DOHH2 (cell line): ENCODE measurements at regions not wholly inside any gene's neighbourhood (a gene's known extent, or its start where the extent isn't known, plus 50 kb on each side); places are given as distances from the start of the nearest gene placed in this dataset.

ENCODE experiments used
- H3F3A ChIP-seq: fragments of 200-600 bp; sonication (generic), shearing (Covaris generic); 2 replicates; pipeline ENCODE4 v1.6.0; 2016; ENCODE audit warnings: antibody characterized with exemption, mild to moderate bottlenecking; ENCODE audit not compliant: control insufficient read depth, insufficient read depth
- H3K27ac ChIP-seq: fragments of 200-600 bp; sonication (generic); 2 replicates; pipeline ENCODE4 v1.5.1; 2014; ENCODE audit warnings: low read depth, mild to moderate bottlenecking, low read length, moderate library complexity
- H3K27me3 ChIP-seq: fragments of 200-600 bp; sonication (generic); 2 replicates; pipeline ENCODE4 v1.6.1; 2014; ENCODE audit warnings: mild to moderate bottlenecking, low read length, mixed read lengths; ENCODE audit not compliant: control insufficient read depth
- H3K36me3 ChIP-seq: fragments of 200-600 bp; sonication (generic); 2 replicates; pipeline ENCODE4 v1.6.1; 2014; ENCODE audit warnings: mild to moderate bottlenecking, low read length, moderate library complexity, mixed read lengths; ENCODE audit not compliant: control insufficient read depth
- H3K4me1 ChIP-seq: fragments of 200-600 bp; sonication (generic); 2 replicates; pipeline ENCODE4 v1.6.1; 2014; ENCODE audit warnings: mild to moderate bottlenecking, low read length, mixed read lengths; ENCODE audit not compliant: control insufficient read depth
- H3K4me2 ChIP-seq: fragments of 200-600 bp; sonication (generic); 2 replicates; pipeline ENCODE4 v1.6.0; 2014; ENCODE audit warnings: mild to moderate bottlenecking, low read length, moderate library complexity
- H3K4me3 ChIP-seq: fragments of 200-600 bp; sonication (generic); 2 replicates; pipeline ENCODE4 v1.5.1; 2014; ENCODE audit warnings: mild to moderate bottlenecking, low read length, mixed read lengths
- H3K79me2 ChIP-seq: fragments of 200-600 bp; sonication (generic); 2 replicates; pipeline ENCODE4 v1.6.1; 2014; ENCODE audit warnings: mild to moderate bottlenecking, low read length, mixed read lengths; ENCODE audit not compliant: control insufficient read depth
- H3K9me2 ChIP-seq: fragments of 200-600 bp; sonication (generic); replicated peaks from 2 replicates; pipeline ENCODE4 v1.6.1; 2014; ENCODE audit warnings: mild to moderate bottlenecking, low read length, mixed read lengths; ENCODE audit not compliant: control insufficient read depth
- H3K9me3 ChIP-seq: fragments of 200-600 bp; sonication (generic); 2 replicates; pipeline ENCODE4 v1.6.1; 2014; ENCODE audit warnings: antibody characterized with exemption, low read length, mixed read lengths; ENCODE audit not compliant: control insufficient read depth, insufficient read depth
- H4K20me1 ChIP-seq: fragments of 200-600 bp; sonication (generic); 2 replicates; pipeline ENCODE4 v1.6.0; 2014; ENCODE audit warnings: low read depth, mild to moderate bottlenecking, antibody characterized with exemption, low read length, moderate library complexity; ENCODE audit not compliant: control insufficient read depth, insufficient read depth
- CTCF ChIP-seq: fragments of 200-600 bp; sonication (generic); IDR thresholded peaks from one replicate; pipeline ENCODE4 v1.5.1; 2014; ENCODE audit warnings: antibody characterized with exemption, mild to moderate bottlenecking, low read depth, low read length; ENCODE audit not compliant: poor library complexity, severe bottlenecking
- EZH2phosphoT487 ChIP-seq: fragments of 200-600 bp; sonication (generic); IDR thresholded peaks from 2 replicates; pipeline ENCODE4 v1.6.1; 2017; ENCODE audit warnings: borderline replicate concordance, mild to moderate bottlenecking, antibody characterized with exemption, low read length, moderate library complexity, mixed read lengths

GRCh38 chrX:144295921-144296320, 412.1 kb downstream of the UBE2NL start:
- Histone ChIP-seq H3K4me2 (no peak overlapping the region), H3K79me2 (no peaks in the 10 kb centered on the region), H3K36me3 (no peaks in the 10 kb centered on the region), H4K20me1 (no peaks in the 10 kb centered on the region), H3K27ac (no peak overlapping the region), H3K4me3 (no peak overlapping the region), H3K27me3 (no peaks in the 10 kb centered on the region), H3F3A (no peaks in the 10 kb centered on the region), H3K9me2 (no peaks in the 10 kb centered on the region), H3K4me1 (no peaks in the 10 kb centered on the region), H3K9me3 (no peaks in the 10 kb centered on the region)
- TF ChIP-seq EZH2phosphoT487 (no peak), CTCF (no peak)

DNA sequence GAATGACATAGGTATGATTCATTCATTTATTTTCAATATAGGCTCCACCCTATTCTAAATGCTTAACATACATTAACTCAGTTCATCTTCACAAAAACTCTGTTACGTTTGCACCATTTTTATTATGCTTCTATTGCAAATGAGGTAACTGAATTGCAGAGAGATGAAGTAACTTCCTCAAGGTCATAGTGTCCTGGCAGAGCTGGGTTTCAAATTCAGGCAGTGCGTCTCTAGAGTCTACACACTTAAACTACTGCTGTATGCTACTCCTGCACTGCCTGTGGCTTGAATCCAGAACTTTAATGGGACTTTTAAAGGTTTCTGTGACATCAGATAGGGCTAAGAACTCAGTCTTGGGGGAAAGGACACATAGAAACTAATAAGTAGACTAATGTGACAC, 413.4 kb downstream of the UBE2NL start:
- H3K4me3 ChIP-seq: no peak overlapping the region
- no peaks in the 10 kb centered on the region for H3F3A ChIP-seq
- H3K4me2 ChIP-seq: no peak overlapping the region
- H3K27me3 ChIP-seq: no peaks in the 10 kb centered on the region
- no peaks in the 10 kb centered on the region for H3K36me3 ChIP-seq
- no peaks in the 10 kb centered on the region for H3K4me1 ChIP-seq
- no peak overlapping the region for H3K27ac ChIP-seq
- H3K9me2 ChIP-seq: no peaks in the 10 kb centered on the region
- H3K79me2 ChIP-seq: no peaks in the 10 kb centered on the region
- no peaks in the 10 kb centered on the region for H4K20me1 ChIP-seq
- H3K9me3 ChIP-seq: no peaks in the 10 kb centered on the region
- no peak for TF ChIP-seq CTCF
- TF ChIP-seq EZH2phosphoT487: no peak

DNA sequence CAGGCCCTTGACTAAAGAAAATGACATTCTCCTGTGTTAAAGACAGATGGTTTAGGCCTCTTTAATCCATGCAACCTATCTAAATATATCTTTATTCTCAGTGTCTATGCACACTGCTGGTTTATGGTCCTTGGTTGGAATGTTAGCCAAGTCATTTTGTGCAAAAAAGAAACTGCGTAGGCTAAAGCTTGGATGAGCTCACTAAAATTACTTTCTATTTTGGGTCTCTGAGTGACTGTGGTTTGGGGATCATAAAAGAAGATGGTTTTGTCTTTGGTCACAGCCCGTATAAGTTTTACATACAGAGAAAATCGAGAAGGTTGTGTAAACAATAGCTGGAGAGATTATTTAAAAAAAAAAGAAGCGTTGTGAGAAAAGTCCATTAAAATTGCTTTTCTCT, 443.6 kb downstream of the UBE2NL start:
- H3K27me3 ChIP-seq: no peaks in the 10 kb centered on the region
- H4K20me1 ChIP-seq: no peaks in the 10 kb centered on the region
- no peaks in the 10 kb centered on the region for H3K9me3 ChIP-seq
- TF ChIP-seq EZH2phosphoT487 (no peak), CTCF (no peak)
- H3K27ac ChIP-seq: no peak overlapping the region
- no peaks in the 10 kb centered on the region for H3K4me1 ChIP-seq
- H3K36me3 ChIP-seq: no peaks in the 10 kb centered on the region
- no peak overlapping the region for H3K4me2 ChIP-seq
- no peaks in the 10 kb centered on the region for H3K79me2 ChIP-seq
- H3F3A ChIP-seq: no peaks in the 10 kb centered on the region
- H3K4me3 ChIP-seq: no peak overlapping the region
- no peaks in the 10 kb centered on the region for H3K9me2 ChIP-seq

DNA sequence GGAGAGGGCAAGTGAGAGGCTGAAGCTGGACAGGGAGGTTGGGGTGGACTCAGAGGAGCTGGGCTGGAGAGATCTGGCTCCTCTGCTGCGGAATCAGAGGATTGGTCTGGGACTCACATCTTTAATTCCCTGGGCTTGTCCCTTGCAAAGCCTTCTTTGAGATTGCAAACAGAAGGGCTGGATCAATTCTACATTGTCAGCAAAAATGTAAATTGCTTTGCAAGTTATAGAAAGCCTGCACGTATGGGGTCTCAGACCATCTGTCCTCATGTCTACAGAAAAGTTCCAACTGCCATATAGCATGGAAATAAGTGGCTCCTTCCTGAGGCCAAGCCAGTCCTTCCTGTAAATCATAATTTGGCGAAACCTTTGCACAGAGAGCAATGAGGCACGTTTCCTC, 449.6 kb downstream of the UBE2NL start:
- H3K79me2 ChIP-seq: no peaks in the 10 kb centered on the region
- no peak overlapping the region for H3K27ac ChIP-seq
- no peaks in the 10 kb centered on the region for H4K20me1 ChIP-seq
- H3K4me1 ChIP-seq: no peaks in the 10 kb centered on the region
- no peaks in the 10 kb centered on the region for H3K9me3 ChIP-seq
- no peaks in the 10 kb centered on the region for H3K36me3 ChIP-seq
- no peaks in the 10 kb centered on the region for H3K9me2 ChIP-seq
- no peak overlapping the region for H3K4me3 ChIP-seq
- TF ChIP-seq CTCF: no peak
- TF ChIP-seq EZH2phosphoT487: no peak
- H3K27me3 ChIP-seq: no peaks in the 10 kb centered on the region
- no peak overlapping the region for H3K4me2 ChIP-seq
- H3F3A ChIP-seq: no peaks in the 10 kb centered on the region
